T-cell (primary cell): ENCODE measurements at regions not wholly inside any gene's neighbourhood (a gene's known extent, or its start where the extent isn't known, plus 50 kb on each side); places are given as distances from the start of the nearest gene placed in this dataset.

Experiments used
- ATAC-seq, 4 experiments: fragments of 200-7000 bp in 3 of 4; fragments of 150-1000 bp in 1 of 4; cut with Tn5 transposase; replicated peaks in 1 of 4; 1 replicate in 3 of 4; 2 replicates in 1 of 4; pipeline ENCODE4 v1.10.0; 2021; ENCODE audit warnings: moderate library complexity in 3 of 4, mild to moderate bottlenecking in 2 of 4, moderate number of reproducible peaks in 1 of 4
- CTCF ChIA-PET, 2 donors: fragments of 300-600 bp; sonication (Branson Sonifier 250); formaldehyde crosslinking; loops; one replicate each; lab custom pipeline; 2022; ENCODE audit warnings: antibody characterized with exemption in 2 of 2; lab: Charles Lee
- POLR2A ChIA-PET, 2 donors: fragments of 300-600 bp; sonication (Branson Sonifier 250); formaldehyde crosslinking; loops; one replicate each; lab custom pipeline; 2022; ENCODE audit warnings: antibody characterized with exemption in 2 of 2; lab: Charles Lee
- DNase-seq, 35 experiments: peaks; one replicate each; pipeline versions ENCODE4 v3.0.0 to v3.0.0-alpha.2; 2013 to 2023
- H3K27ac ChIP-seq: one replicate; pipeline ENCODE4 v1.5.1; 2013; ENCODE audit warnings: low read length
- H3K27me3 ChIP-seq, 2 experiments: replicated peaks in 1 of 2; 1 replicate in 1 of 2; 2 replicates in 1 of 2; pipeline versions ENCODE4 v1.6.1 to v1.7.0; 2013; ENCODE audit warnings: low read length in 1 of 2, mixed read lengths in 1 of 2; ENCODE audit not compliant: control insufficient read depth in 2 of 2, insufficient read depth in 2 of 2; ENCODE audit errors: extremely low read depth in 1 of 2
- H3K36me3 ChIP-seq, 2 donors: 1 replicate in 1 of 2; 2 replicates in 1 of 2; pipeline versions ENCODE4 v1.6.1 to v1.7.0; 2013; ENCODE audit warnings: low read length in 1 of 2; ENCODE audit not compliant: control insufficient read depth in 2 of 2, insufficient read depth in 1 of 2; ENCODE audit errors: extremely low read depth in 1 of 2
- H3K4me1 ChIP-seq, 2 experiments: 1 replicate in 1 of 2; 2 replicates in 1 of 2; pipeline versions ENCODE4 v1.6.1 to v1.7.0; 2013; ENCODE audit warnings: low read length in 2 of 2, mixed read lengths in 1 of 2; ENCODE audit not compliant: insufficient read depth in 2 of 2, control insufficient read depth in 1 of 2; ENCODE audit errors: extremely low read depth in 1 of 2
- H3K4me3 ChIP-seq, 2 donors: 1 replicate in 1 of 2; 2 replicates in 1 of 2; pipeline versions ENCODE4 v1.5.1 to v1.7.0; 2013; ENCODE audit warnings: mild to moderate bottlenecking in 2 of 2, low read length in 1 of 2, moderate library complexity in 1 of 2; ENCODE audit not compliant: control insufficient read depth in 1 of 2; ENCODE audit errors: extremely low read depth in 1 of 2
- H3K9me3 ChIP-seq: 2 replicates; pipeline ENCODE4 v1.7.0; 2013
- H3K27ac Mint-ChIP-seq, 2 donors: one replicate each; pipeline ENCODE4 v1.8.0; 2020 to 2021; ENCODE audit warnings: mild to moderate bottlenecking in 2 of 2, mixed read lengths in 2 of 2
- H3K27me3 Mint-ChIP-seq, 2 donors: one replicate each; pipeline ENCODE4 v1.8.0; 2021 to 2022; ENCODE audit warnings: mixed read lengths in 2 of 2
- H3K36me3 Mint-ChIP-seq: one replicate; pipeline ENCODE4 v1.8.0; 2021; ENCODE audit warnings: mixed read lengths
- H3K4me1 Mint-ChIP-seq, 3 donors: one replicate each; pipeline ENCODE4 v1.8.0; 2020 to 2022; ENCODE audit warnings: mixed read lengths in 3 of 3, mild to moderate bottlenecking in 1 of 3
- H3K4me3 Mint-ChIP-seq, 3 donors: one replicate each; pipeline ENCODE4 v1.8.0; 2020 to 2022; ENCODE audit warnings: mild to moderate bottlenecking in 3 of 3, mixed read lengths in 3 of 3, moderate library complexity in 3 of 3
- H3K9me3 Mint-ChIP-seq, 3 donors: one replicate each; pipeline ENCODE4 v1.8.0; 2020 to 2022; ENCODE audit warnings: mixed read lengths in 3 of 3
- WGBS: methylation state at CpG from one replicate; pipeline ENCODE4 v1.1.5; 2013; ENCODE audit warnings: missing lambda C conversion rate; ENCODE audit not compliant: insufficient coverage; 5-methylcytosine and 5-hydroxymethylcytosine counted together

DNA sequence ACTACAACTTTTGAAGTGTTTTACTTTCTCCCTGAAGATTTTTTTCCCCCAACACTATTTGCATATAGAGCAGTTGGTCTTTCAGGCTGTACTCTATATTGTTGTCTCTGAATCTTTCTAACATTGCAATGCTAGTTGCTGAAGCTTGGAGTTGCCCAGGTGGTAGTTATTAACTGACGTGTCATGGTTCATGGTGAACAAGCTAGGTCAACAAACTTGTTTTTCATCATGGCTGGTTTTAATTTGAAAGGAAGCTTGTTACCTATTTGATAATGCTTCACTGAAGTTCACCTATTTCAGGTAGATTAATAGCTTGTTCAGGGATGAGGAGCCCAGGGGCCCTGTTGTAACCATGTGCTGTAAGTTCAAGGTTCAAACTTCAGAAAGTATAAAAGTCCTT lies 158.8 kb upstream of the ZEB2 start:
- Histone ChIP-seq H3K9me3 (no peaks in the 10 kb centered on the region), H3K4me3 (no peak overlapping the region), H3K27ac (no peak overlapping the region), H3K36me3 (no peaks in the 10 kb centered on the region), H3K4me1 (no peaks in the 10 kb centered on the region), H3K27me3 (no peaks in the 10 kb centered on the region)
- CTCF ChIA-PET = interaction anchor here in 1 of 2 donors (0.7 kb wide), 1 partner anchor 60 kb away, joined by 3 read pairs; no protein-coding TSS in a partner anchor
- H3K4me3 Mint-ChIP-seq = no peak overlapping the region
- no peak for DNase-seq
- no peak overlapping the region for H3K27ac Mint-ChIP-seq
- no peaks in the 10 kb centered on the region for H3K36me3 Mint-ChIP-seq
- H3K27me3 Mint-ChIP-seq = no peaks in the 10 kb centered on the region
- POLR2A ChIA-PET = no interaction called here
- 67% methylated on average over 1 of the region's 1 CpG for WGBS
- H3K4me1 Mint-ChIP-seq = no peaks in the 10 kb centered on the region
- no peaks in the 10 kb centered on the region for H3K9me3 Mint-ChIP-seq
- no peak for ATAC-seq

DNA sequence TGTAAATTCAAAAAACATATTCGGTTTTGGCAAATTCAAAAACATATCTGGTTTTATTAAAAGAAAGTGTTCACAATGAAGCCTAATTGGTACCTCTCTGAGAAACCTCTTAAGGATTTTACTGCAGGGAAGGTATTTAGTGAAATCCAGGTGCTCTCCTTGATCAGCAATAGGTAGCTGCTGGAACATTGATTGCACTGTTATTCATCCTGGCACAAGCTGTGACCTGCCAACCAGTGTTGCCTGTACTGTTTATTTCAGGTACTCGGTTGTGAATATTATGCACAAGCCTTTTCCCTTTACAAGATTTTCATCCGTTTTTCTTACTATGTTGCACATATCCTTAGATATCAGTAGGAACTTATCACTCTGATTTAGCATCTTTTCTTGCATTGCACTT lies 155.8 kb upstream of the ZEB2 start:
- Histone ChIP-seq H3K4me3 (no peak overlapping the region), H3K27me3 (no peaks in the 10 kb centered on the region), H3K4me1 (no peaks in the 10 kb centered on the region), H3K9me3 (no peaks in the 10 kb centered on the region), H3K27ac (no peak overlapping the region), H3K36me3 (no peaks in the 10 kb centered on the region)
- POLR2A ChIA-PET = no interaction called here
- CTCF ChIA-PET = no interaction called here
- no peak overlapping the region for H3K27ac Mint-ChIP-seq
- DNase-seq (no peak), ATAC-seq (no peak)
- H3K4me3 Mint-ChIP-seq = no peak overlapping the region
- no peaks in the 10 kb centered on the region for H3K27me3 Mint-ChIP-seq
- H3K9me3 Mint-ChIP-seq = no peaks in the 10 kb centered on the region
- 94% methylated on average over 2 of the region's 3 CpGs for WGBS
- no peaks in the 10 kb centered on the region for H3K4me1 Mint-ChIP-seq
- H3K36me3 Mint-ChIP-seq = no peaks in the 10 kb centered on the region

DNA sequence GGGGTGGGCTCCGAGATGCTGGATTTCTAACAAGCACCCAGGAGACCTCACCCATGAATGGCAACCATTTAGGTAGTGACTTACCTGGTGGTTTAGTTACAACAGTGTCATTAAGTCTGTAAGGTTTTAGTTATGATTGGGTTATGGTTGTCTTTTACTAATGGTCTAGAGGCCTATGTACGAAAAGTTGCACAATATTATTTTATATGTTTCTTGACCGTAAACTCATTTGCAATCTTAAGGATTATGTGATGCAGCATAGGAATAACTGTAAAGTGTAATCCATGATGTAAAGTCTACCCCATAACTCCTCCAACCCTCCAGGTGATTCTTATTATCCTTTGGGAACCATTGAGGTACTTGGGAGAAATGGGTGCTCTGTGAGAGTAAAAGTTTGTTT lies 155.4 kb upstream of the ZEB2 start:
- H3K27ac Mint-ChIP-seq = no peak overlapping the region
- H3K27me3 Mint-ChIP-seq = no peaks in the 10 kb centered on the region
- no peaks in the 10 kb centered on the region for H3K4me1 ChIP-seq
- ChIA-PET CTCF (no interaction called here), POLR2A (no interaction called here)
- WGBS = no CpG with 5 or more reads among the region's 3 CpGs
- H3K27ac ChIP-seq = no peak overlapping the region
- no peaks in the 10 kb centered on the region for H3K36me3 Mint-ChIP-seq
- H3K4me3 Mint-ChIP-seq = no peak overlapping the region
- H3K4me3 ChIP-seq = no peak overlapping the region
- H3K4me1 Mint-ChIP-seq = no peaks in the 10 kb centered on the region
- no peaks in the 10 kb centered on the region for H3K9me3 Mint-ChIP-seq
- DNase-seq (no peak), ATAC-seq (no peak)
- H3K36me3 ChIP-seq = no peaks in the 10 kb centered on the region
- no peaks in the 10 kb centered on the region for H3K27me3 ChIP-seq
- H3K9me3 ChIP-seq = no peaks in the 10 kb centered on the region

DNA sequence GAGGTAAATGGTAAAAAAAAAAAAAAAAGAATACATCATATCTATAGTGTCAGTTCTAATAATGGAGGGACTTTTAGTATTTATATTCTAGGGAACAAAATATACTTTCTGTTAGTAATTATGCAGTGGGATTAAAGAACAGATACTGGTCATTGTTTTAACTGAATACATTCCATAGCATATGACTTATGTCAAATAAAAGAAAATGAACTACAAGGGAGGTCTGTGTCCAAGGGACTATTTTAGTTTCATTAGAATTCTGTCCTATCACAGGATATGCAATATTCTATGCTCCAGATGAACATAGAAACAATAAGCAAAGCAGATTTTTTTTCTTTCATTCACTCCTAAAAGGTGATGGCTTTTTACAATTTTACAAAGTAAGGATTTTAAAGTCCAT lies 154.2 kb upstream of the ZEB2 start:
- Histone ChIP-seq H3K27me3 (no peaks in the 10 kb centered on the region), H3K4me3 (no peak overlapping the region), H3K36me3 (no peaks in the 10 kb centered on the region), H3K4me1 (no peaks in the 10 kb centered on the region), H3K27ac (no peak overlapping the region), H3K9me3 (no peaks in the 10 kb centered on the region)
- DNase-seq (no peak), ATAC-seq (no peak)
- Mint-ChIP-seq H3K36me3 (no peaks in the 10 kb centered on the region), H3K27me3 (no peaks in the 10 kb centered on the region), H3K4me3 (no peak overlapping the region), H3K9me3 (no peaks in the 10 kb centered on the region), H3K27ac (no peak overlapping the region), H3K4me1 (no peaks in the 10 kb centered on the region)
- POLR2A ChIA-PET = no interaction called here
- CTCF ChIA-PET = no interaction called here

DNA sequence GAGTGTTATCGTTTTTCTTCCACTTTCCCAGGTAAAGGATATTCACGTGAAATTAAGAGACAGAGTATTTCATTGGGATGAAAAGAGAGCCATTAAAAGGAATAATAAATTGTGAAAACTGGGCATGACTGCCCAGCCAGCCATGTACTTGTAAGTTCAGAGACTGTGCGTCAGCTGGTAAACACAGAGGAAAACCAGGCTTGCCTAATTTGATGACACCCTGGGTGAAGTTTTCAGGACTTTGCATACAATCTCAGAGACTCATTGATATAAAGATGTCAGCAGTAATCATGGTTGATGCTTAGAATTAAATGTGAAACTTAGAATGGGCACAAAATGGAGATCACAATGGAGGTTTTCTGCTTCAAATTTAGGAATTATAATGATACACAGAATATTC lies 153.5 kb upstream of the ZEB2 start:
- Mint-ChIP-seq H3K27ac (no peak overlapping the region), H3K4me1 (no peaks in the 10 kb centered on the region)
- no peaks in the 10 kb centered on the region for H3K27me3 ChIP-seq

DNA sequence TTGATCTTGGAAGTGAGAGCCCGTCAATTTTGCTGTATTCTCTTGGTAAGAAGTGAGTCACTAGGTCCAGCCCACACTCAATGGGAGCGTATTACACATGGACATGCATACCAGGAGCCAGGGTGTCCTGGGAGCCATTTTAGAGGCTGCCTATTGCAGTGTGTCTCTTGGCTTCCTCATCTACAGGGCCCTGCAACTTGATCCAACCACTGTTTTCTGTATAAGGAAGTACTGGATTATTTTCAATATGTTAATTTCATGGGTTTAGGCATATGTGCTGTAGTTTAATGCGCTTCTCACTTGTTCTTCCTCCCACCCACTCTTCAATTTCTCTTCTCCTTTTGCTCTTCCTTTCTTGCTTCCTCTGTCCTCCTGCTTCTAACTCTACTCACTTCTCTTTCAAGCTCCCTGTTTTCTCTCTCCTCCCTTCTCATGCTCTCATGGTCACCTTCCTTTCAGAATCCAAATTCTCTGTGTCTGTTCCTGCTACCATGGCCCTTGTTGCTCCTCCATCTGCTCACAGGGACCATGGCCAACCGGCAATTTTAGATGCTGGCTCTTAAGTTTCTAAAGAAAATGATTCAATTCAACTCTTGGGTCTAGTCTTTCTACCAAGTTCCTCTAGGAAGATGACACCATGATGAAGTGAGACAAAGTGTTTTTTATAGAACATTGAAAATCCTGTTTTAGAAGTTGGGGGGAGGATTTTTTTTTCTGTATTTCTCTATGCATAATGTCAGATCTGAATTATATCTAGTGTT lies 152.0 kb upstream of the ZEB2 start:
- no peaks in the 10 kb centered on the region for H3K9me3 Mint-ChIP-seq
- H3K27me3 Mint-ChIP-seq = no peaks in the 10 kb centered on the region
- WGBS = 87% methylated on average over 3 of the region's 4 CpGs
- Histone ChIP-seq H3K4me1 (no peaks in the 10 kb centered on the region), H3K4me3 (no peak overlapping the region), H3K27me3 (no peaks in the 10 kb centered on the region), H3K36me3 (no peaks in the 10 kb centered on the region), H3K9me3 (no peaks in the 10 kb centered on the region), H3K27ac (no peak overlapping the region)
- H3K4me1 Mint-ChIP-seq = no peaks in the 10 kb centered on the region
- POLR2A ChIA-PET = no interaction called here
- CTCF ChIA-PET = no interaction called here
- H3K4me3 Mint-ChIP-seq = no peak overlapping the region
- H3K36me3 Mint-ChIP-seq = no peaks in the 10 kb centered on the region
- DNase-seq = no peak
- ATAC-seq = no peak
- no peak overlapping the region for H3K27ac Mint-ChIP-seq

More for the DNA sequence above, 153.5 kb upstream of the ZEB2 start:
- Histone ChIP-seq H3K27ac (no peak overlapping the region), H3K4me1 (no peaks in the 10 kb centered on the region), H3K36me3 (no peaks in the 10 kb centered on the region), H3K9me3 (no peaks in the 10 kb centered on the region), H3K4me3 (no peak overlapping the region)
- ATAC-seq (no peak), DNase-seq (no peak)
- H3K27me3 Mint-ChIP-seq = no peaks in the 10 kb centered on the region
- CTCF ChIA-PET = no interaction called here
- 75% methylated on average over 3 of the region's 3 CpGs for WGBS
- H3K4me3 Mint-ChIP-seq = no peak overlapping the region
- POLR2A ChIA-PET = no interaction called here
- no peaks in the 10 kb centered on the region for H3K36me3 Mint-ChIP-seq
- no peaks in the 10 kb centered on the region for H3K9me3 Mint-ChIP-seq

DNA sequence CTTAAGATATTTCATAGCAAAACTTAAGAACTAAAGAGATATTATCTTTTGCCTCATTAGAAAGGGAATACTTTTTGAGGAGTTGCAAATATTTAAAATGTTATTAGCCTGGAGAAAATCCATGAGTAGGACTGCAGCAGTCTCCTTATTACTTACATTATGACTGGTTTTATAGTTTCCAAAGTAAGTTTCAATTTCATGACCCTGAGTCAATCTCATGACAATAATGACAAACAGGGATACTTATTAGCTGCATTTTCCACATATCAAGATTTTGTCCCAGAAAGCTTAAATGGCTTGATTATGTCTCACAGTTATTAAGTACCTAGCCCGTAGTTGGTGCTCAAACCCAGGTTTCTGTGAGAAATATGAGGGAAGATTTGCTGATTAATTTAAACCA lies 150.8 kb upstream of the ZEB2 start:
- no peak for ATAC-seq
- H3K27me3 ChIP-seq = no peaks in the 10 kb centered on the region
- H3K9me3 Mint-ChIP-seq = no peaks in the 10 kb centered on the region
- H3K36me3 ChIP-seq = no peaks in the 10 kb centered on the region
- no peaks in the 10 kb centered on the region for H3K4me1 ChIP-seq
- H3K4me3 Mint-ChIP-seq = no peak overlapping the region
- no peak overlapping the region for H3K4me3 ChIP-seq
- POLR2A ChIA-PET = no interaction called here
- no peak for DNase-seq
- H3K9me3 ChIP-seq = no peaks in the 10 kb centered on the region
- H3K27ac Mint-ChIP-seq = no peak overlapping the region
- H3K36me3 Mint-ChIP-seq = no peaks in the 10 kb centered on the region
- CTCF ChIA-PET = no interaction called here
- no peaks in the 10 kb centered on the region for H3K27me3 Mint-ChIP-seq
- no CpG with 5 or more reads among the region's 1 CpG for WGBS
- no peaks in the 10 kb centered on the region for H3K4me1 Mint-ChIP-seq
- H3K27ac ChIP-seq = no peak overlapping the region
